SU-DHL-6 (cell line): ENCODE measurements at regions not wholly inside any gene's neighbourhood (a gene's known extent, or its start where the extent isn't known, plus 50 kb on each side); places are given as distances from the start of the nearest gene placed in this dataset.

Experiments used
- EZH2phosphoT487 ChIP-seq: fragments of 200-600 bp; sonication (generic), shearing (Covaris generic); conservative IDR thresholded peaks from 2 replicates; pipeline ENCODE4 v1.6.1; 2018; ENCODE audit warnings: mild to moderate bottlenecking, antibody characterized with exemption, low read length, moderate library complexity, mixed read lengths
- TF ChIP-seq, protein P1 (sequence below): fragments of 200-600 bp; sonication (generic); IDR thresholded peaks from one replicate; pipeline ENCODE4 v1.5.1; 2017; ENCODE audit warnings: antibody characterized with exemption, mild to moderate bottlenecking, low read length, moderate library complexity; ENCODE audit not compliant: insufficient read depth, poor library complexity, severe bottlenecking

DNA sequence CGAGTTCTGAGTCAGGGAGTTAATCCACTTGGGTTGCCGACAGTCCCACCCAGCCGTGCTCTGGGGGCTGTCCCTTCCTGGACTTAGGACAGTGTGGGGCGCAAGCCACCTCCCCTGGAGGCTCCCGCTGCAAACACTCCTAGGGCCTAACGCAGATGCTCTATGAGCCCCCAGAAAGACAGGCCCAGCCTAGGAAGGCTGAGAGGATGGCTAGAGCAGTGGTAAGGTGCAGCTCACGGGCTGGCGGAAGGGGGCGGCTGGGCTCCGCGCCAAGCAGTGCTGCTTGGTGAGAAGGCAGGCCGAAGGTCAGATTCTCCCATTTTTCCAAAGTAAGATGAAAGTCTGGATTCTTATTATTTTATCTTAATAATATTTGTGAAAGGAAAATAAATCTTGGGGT is 84.6 kb upstream of the ALDH1L1 start:
- TF ChIP-seq, protein P1, sequence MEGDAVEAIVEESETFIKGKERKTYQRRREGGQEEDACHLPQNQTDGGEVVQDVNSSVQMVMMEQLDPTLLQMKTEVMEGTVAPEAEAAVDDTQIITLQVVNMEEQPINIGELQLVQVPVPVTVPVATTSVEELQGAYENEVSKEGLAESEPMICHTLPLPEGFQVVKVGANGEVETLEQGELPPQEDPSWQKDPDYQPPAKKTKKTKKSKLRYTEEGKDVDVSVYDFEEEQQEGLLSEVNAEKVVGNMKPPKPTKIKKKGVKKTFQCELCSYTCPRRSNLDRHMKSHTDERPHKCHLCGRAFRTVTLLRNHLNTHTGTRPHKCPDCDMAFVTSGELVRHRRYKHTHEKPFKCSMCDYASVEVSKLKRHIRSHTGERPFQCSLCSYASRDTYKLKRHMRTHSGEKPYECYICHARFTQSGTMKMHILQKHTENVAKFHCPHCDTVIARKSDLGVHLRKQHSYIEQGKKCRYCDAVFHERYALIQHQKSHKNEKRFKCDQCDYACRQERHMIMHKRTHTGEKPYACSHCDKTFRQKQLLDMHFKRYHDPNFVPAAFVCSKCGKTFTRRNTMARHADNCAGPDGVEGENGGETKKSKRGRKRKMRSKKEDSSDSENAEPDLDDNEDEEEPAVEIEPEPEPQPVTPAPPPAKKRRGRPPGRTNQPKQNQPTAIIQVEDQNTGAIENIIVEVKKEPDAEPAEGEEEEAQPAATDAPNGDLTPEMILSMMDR = no peak
- no peak for TF ChIP-seq EZH2phosphoT487
